Upper lobe of left lung (tissue), 6 donors: ENCODE measurements at regions not wholly inside any gene's neighbourhood (a gene's known extent, or its start where the extent isn't known, plus 50 kb on each side); places are given as distances from the start of the nearest gene placed in this dataset.
"Not testable (repeated sequence)": the region's sequence is repeated elsewhere in the genome, so short reads cannot be mapped to it uniquely, and the experiment has no call there.

Experiments used
- ATAC-seq, 2 donors: fragments of 200-7000 bp; cut with Tn5 transposase; one replicate each; pipeline ENCODE4 v1.9.1; 2022; ENCODE audit warnings: mild to moderate bottlenecking in 2 of 2, moderate library complexity in 2 of 2; ENCODE audit not compliant: low FRiP score in 2 of 2
- DNase-seq, 2 donors: peaks; one replicate each; pipeline ENCODE4 v3.0.0-alpha.2; 2019 to 2020
- H3K27ac ChIP-seq, 4 donors: fragments of 200-600 bp; sonication (generic); one replicate each; pipeline ENCODE4 v1.5.1; 2016 to 2019
- H3K27me3 ChIP-seq, 4 donors: fragments of 200-600 bp; sonication (generic); one replicate each; pipeline ENCODE4 v1.5.1; 2017 to 2019
- H3K36me3 ChIP-seq, 4 donors: fragments of 200-600 bp; sonication (generic); one replicate each; pipeline ENCODE4 v1.5.1; 2016 to 2019
- H3K4me1 ChIP-seq, 4 donors: fragments of 200-600 bp; sonication (generic); one replicate each; pipeline ENCODE4 v1.5.1; 2018 to 2019
- H3K4me3 ChIP-seq, 4 donors: fragments of 200-600 bp; sonication (generic); one replicate each; pipeline ENCODE4 v1.5.1; 2017 to 2019; ENCODE audit warnings: mild to moderate bottlenecking in 2 of 4, moderate library complexity in 1 of 4
- H3K9me3 ChIP-seq, 4 donors: fragments of 200-600 bp; sonication (generic); one replicate each; pipeline ENCODE4 v1.5.1; 2018 to 2019
- CTCF ChIP-seq, 6 experiments: fragments of 450-650 bp in 4 of 6; fragments of 200-600 bp in 2 of 6; sonication (generic) in 2 of 6; IDR thresholded peaks; one replicate each; pipeline ENCODE4 v1.5.1; 2016 to 2019; ENCODE audit warnings: antibody characterized with exemption in 6 of 6
- EP300 ChIP-seq, 4 donors: sonication (generic); formaldehyde crosslinking; IDR thresholded peaks; one replicate each; pipeline ENCODE4 v1.5.1; 2017; ENCODE audit warnings: antibody characterized with exemption in 4 of 4, control low read depth in 2 of 4
- POLR2A ChIP-seq, 4 donors: fragments of 450-650 bp; IDR thresholded peaks; one replicate each; pipeline ENCODE4 v1.5.1; 2016 to 2017; ENCODE audit warnings: antibody characterized with exemption in 4 of 4, mild to moderate bottlenecking in 2 of 4
- POLR2AphosphoS5 ChIP-seq, 2 donors: sonication (generic); formaldehyde crosslinking; IDR thresholded peaks; one replicate each; pipeline ENCODE4 v1.5.1; 2017; ENCODE audit warnings: antibody characterized with exemption in 2 of 2
- WGBS, 2 donors: methylation state at CpG; one replicate each; pipeline ENCODE4 v1.1.5; 2017 to 2018; 5-methylcytosine and 5-hydroxymethylcytosine counted together
- donor health status: DM: no; HTN: no; CAD: no; lungs with moderate emphysema.
- donor health status: DM: no; HTN: yes; CAD: no; lungs with severe emphysema.

DNA sequence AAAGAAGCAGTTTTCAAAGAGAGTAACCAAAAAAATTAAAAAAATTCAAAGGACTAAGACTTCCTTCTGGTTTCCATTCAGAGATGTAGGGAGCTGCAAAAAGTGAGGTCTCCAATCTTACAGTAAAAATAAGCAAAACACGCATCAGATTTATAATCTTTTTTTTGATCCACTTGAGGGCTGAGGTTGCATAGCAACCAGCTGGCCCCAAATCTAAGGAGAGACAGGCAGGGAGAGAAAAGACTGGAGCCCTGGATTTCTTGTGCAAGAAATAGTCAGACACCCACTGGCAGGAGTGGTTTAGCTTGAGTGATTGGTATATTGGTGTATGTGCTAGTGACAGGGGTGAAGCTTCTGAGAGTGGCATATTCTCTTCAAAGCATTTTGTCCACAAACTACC lies 135.9 kb upstream of the FUT9 start:
- ATAC-seq = no peak
- no peak overlapping the region for H3K27ac ChIP-seq
- no peaks in the 10 kb centered on the region for H3K9me3 ChIP-seq
- H3K36me3 ChIP-seq = no peaks in the 10 kb centered on the region
- H3K27me3 ChIP-seq = no peaks in the 10 kb centered on the region
- no peaks in the 10 kb centered on the region for H3K4me1 ChIP-seq
- no peak overlapping the region for H3K4me3 ChIP-seq
- no peak for DNase-seq
- 44 to 54% methylated on average over 1 of the region's 1 CpG for WGBS, 2 donors
- TF ChIP-seq POLR2AphosphoS5 (IDR thresholded peaks at IDR 0.05) (no peak), EP300 (IDR thresholded peaks at IDR 0.05) (no peak)

DNA sequence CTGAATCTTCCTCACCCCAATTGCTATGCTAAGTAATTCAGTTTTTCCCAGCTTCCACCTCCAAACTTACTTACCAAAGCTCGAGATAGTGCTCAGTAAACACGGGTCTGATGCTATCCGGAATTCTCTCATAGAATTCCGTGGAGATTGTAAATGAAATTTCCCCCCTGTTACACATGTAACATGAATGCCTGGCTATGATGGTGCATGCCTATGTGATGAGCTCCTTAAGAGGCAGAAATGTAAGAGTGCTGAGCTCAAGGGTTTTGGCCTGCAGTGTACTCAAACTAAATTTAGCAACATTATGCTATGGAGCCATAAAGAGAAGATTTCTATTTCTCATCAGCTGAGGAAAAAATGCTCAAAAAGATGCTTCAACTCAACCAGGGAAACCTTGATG lies 133.4 kb upstream of the FUT9 start:
- H3K4me1 ChIP-seq = no peaks in the 10 kb centered on the region
- DNase-seq (no peak), ATAC-seq (no peak)
- H3K27ac ChIP-seq = no peak overlapping the region
- TF ChIP-seq POLR2AphosphoS5 (IDR thresholded peaks at IDR 0.05) (no peak), POLR2A (IDR thresholded peaks at IDR 0.05) (no peak), EP300 (IDR thresholded peaks at IDR 0.05) (no peak), CTCF (IDR thresholded peaks at IDR 0.05) (no peak)
- H3K4me3 ChIP-seq = no peak overlapping the region
- H3K36me3 ChIP-seq = no peaks in the 10 kb centered on the region
- no peaks in the 10 kb centered on the region for H3K27me3 ChIP-seq
- 81 to 83% methylated on average over 4 of the region's 4 CpGs for WGBS, 2 donors
- no peaks in the 10 kb centered on the region for H3K9me3 ChIP-seq

DNA sequence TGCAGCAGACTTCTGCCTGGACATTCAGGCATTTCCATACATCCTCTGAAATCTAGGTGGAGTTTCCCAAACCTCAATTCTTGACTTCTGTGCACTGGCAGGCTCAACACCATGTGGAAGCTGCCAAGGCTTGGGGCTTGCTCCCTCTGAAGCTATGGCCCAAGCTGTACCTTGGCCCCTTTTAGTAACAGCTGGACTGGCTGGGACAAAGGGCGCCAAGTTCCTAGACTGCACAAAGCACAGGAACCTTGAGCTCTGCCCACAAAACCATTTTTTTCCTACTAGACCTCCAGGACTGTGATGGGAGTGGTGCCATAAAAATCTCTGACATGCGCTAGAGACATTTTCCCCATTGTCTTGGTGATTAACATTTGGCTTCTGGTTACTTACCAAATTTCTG lies 127.1 kb upstream of the FUT9 start:
- H3K27me3 ChIP-seq, DNase-seq, H3K27ac ChIP-seq, H3K4me3 ChIP-seq, H3K36me3 ChIP-seq, H3K9me3 ChIP-seq, H3K4me1 ChIP-seq, ATAC-seq: not testable (repeated sequence)
- 88% methylated on average over 2 of the region's 2 CpGs for WGBS, 2 donors

DNA sequence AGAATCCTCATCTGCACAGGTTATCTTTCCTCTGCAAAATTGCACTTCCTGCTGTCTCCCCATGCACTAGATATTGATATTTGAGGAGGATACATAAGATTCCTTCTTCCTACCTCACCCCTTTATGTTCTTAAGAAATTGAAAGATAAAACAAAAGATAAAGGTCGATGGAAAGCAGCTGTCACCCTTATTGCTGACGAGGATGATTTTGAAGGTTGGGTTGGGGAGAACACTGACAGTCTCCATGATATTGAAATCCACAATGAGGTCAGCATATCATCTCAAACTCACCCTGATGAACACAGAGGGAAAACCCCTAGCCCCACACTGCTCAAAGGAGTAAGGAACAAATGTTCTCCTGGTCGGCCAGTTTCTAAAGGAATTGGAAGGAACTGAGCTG lies 110.6 kb upstream of the FUT9 start:
- H3K27ac ChIP-seq = no peak overlapping the region
- H3K9me3 ChIP-seq = no peaks in the 10 kb centered on the region
- ATAC-seq (no peak), DNase-seq (no peak)
- no peaks in the 10 kb centered on the region for H3K4me1 ChIP-seq
- no peaks in the 10 kb centered on the region for H3K36me3 ChIP-seq
- WGBS, 2 donors = 51 to 65% methylated on average over 3 of the region's 3 CpGs
- no peaks in the 10 kb centered on the region for H3K27me3 ChIP-seq
- TF ChIP-seq EP300 (IDR thresholded peaks at IDR 0.05) = no peak
- no peak for TF ChIP-seq CTCF (IDR thresholded peaks at IDR 0.05)
- H3K4me3 ChIP-seq = no peak overlapping the region

DNA sequence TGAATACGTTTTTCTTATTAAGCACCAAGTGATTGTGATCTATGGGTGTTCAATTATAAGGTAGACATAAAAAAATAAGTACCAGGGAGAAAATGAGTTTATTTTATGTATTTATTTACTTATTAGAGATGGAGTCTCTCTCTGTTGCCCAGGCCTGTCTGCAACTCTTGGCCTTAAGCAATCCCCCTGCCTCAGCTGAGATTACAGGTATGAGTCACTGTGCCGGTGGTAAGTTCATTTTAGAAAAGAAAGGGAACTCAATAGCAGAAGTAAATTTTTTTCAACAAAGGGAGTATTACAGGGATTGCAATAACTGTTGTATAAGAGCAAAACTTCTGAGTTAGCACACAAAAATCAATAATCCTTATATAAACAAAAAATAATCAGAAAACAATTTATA lies 98.7 kb upstream of the FUT9 start:
- no peak for TF ChIP-seq EP300 (IDR thresholded peaks at IDR 0.05)
- no peak for TF ChIP-seq POLR2A (IDR thresholded peaks at IDR 0.05)
- TF ChIP-seq POLR2AphosphoS5 (IDR thresholded peaks at IDR 0.05) = no peak
- no peak for TF ChIP-seq CTCF (IDR thresholded peaks at IDR 0.05)
- 29 to 36% methylated on average over 2 of the region's 2 CpGs for WGBS, 2 donors
- no peaks in the 10 kb centered on the region for H3K36me3 ChIP-seq
- ATAC-seq (no peak), DNase-seq (no peak)
- H3K9me3 ChIP-seq = no peaks in the 10 kb centered on the region
- H3K27me3 ChIP-seq = no peaks in the 10 kb centered on the region
- no peak overlapping the region for H3K4me3 ChIP-seq
- H3K27ac ChIP-seq = no peak overlapping the region
- no peaks in the 10 kb centered on the region for H3K4me1 ChIP-seq

- Histone ChIP-seq H3K27ac (no peak overlapping the region), H3K9me3 (no peaks in the 10 kb centered on the region), H3K27me3 (no peaks in the 10 kb centered on the region), H3K4me3 (no peak overlapping the region), H3K36me3 (no peaks in the 10 kb centered on the region), H3K4me1 (no peaks in the 10 kb centered on the region)
- 72 to 87% methylated on average over 1 of the region's 1 CpG for WGBS, 2 donors
- no peak for DNase-seq
- TF ChIP-seq POLR2AphosphoS5 (IDR thresholded peaks at IDR 0.05) (no peak), EP300 (IDR thresholded peaks at IDR 0.05) (no peak), POLR2A (IDR thresholded peaks at IDR 0.05) (no peak), CTCF (IDR thresholded peaks at IDR 0.05) (no peak)
- no peak for ATAC-seq
These were observed 92.3 kb upstream of the FUT9 start for GRCh38 chr6:95923518-95923917.
